ENCODE measurements at regions not wholly inside any gene's neighbourhood (a gene's known extent, or its start where the extent isn't known, plus 50 kb on each side); places are given as distances from the start of the nearest gene placed in this dataset.

GRCh38 chr4:187383181-187383580 is 612.4 kb upstream of the ZFP42 start:
- Histone ChIP-seq H4K20me1 (ENCODE audit: insufficient read depth, poor library complexity, severe bottlenecking) (no peaks in the 10 kb centered on the region), H3K4me3 (no peak overlapping the region), H3K27ac (no peak overlapping the region), H3K79me2 (no peaks in the 10 kb centered on the region), H3K4me1 (ENCODE audit: insufficient read depth) (peaks cover 8% of the 10 kb centered on the region), H3K9me2 (replicated peaks; ENCODE audit: insufficient read depth) (no peaks in the 10 kb centered on the region), H3K36me3 (replicated peaks; ENCODE audit: insufficient read depth, low read depth) (no peaks in the 10 kb centered on the region), H3K9me3 (ENCODE audit: low read depth) (no peaks in the 10 kb centered on the region), H3K27me3 (no peaks in the 10 kb centered on the region), H2AFZ (no peak overlapping the region), H3K4me2 (no peak overlapping the region)
- TF ChIP-seq CTCF (IDR thresholded peaks at IDR 0.05; ENCODE audit: poor library complexity) (no peak), EZH2phosphoT487 (IDR thresholded peaks at IDR 0.05; ENCODE audit: low read depth, severe bottlenecking, unreplicated experiment) (no peak), EZH2 (IDR thresholded peaks at IDR 0.05; ENCODE audit: borderline replicate concordance) (no peak)
- no peak for DNase-seq (ENCODE audit: low spot score)

GRCh38 chr4:187387739-187388138 is 607.8 kb upstream of the ZFP42 start:
- no peaks in the 10 kb centered on the region for H3K36me3 ChIP-seq (replicated peaks; ENCODE audit: insufficient read depth, low read depth)
- H3K4me2 ChIP-seq: peak overlapping the region; percentile 35
- H3K9me2 ChIP-seq (replicated peaks; ENCODE audit: insufficient read depth): no peaks in the 10 kb centered on the region
- peaks cover 9% of the 10 kb centered on the region for H3K4me1 ChIP-seq (ENCODE audit: insufficient read depth)
- H3K27ac ChIP-seq: peak overlapping the region; percentile 24
- no peaks in the 10 kb centered on the region for H3K79me2 ChIP-seq
- no peak overlapping the region for H2AFZ ChIP-seq
- 41% methylated on average over 5 of the region's 5 CpGs for WGBS (ENCODE audit: low lambda C conversion rate, missing lambda C conversion rate)
- H4K20me1 ChIP-seq (ENCODE audit: insufficient read depth, poor library complexity, severe bottlenecking): no peaks in the 10 kb centered on the region
- H3K27me3 ChIP-seq: no peaks in the 10 kb centered on the region
- DNase-seq (ENCODE audit: low spot score): peak; percentile 46
- H3K4me3 ChIP-seq: no peak overlapping the region
- no peaks in the 10 kb centered on the region for H3K9me3 ChIP-seq (ENCODE audit: low read depth)
- TF ChIP-seq EZH2phosphoT487 (IDR thresholded peaks at IDR 0.05; ENCODE audit: low read depth, severe bottlenecking, unreplicated experiment): no peak
- TF ChIP-seq CTCF (IDR thresholded peaks at IDR 0.05; ENCODE audit: poor library complexity): no peak
- no peak for TF ChIP-seq EZH2 (IDR thresholded peaks at IDR 0.05; ENCODE audit: borderline replicate concordance)

GRCh38 chr4:187389420-187389819 is 606.2 kb upstream of the ZFP42 start:
- no peaks in the 10 kb centered on the region for H3K79me2 ChIP-seq
- 90% methylated on average over 4 of the region's 4 CpGs for WGBS (ENCODE audit: low lambda C conversion rate, missing lambda C conversion rate)
- TF ChIP-seq EZH2phosphoT487 (IDR thresholded peaks at IDR 0.05; ENCODE audit: low read depth, severe bottlenecking, unreplicated experiment): no peak
- no peak for TF ChIP-seq EZH2 (IDR thresholded peaks at IDR 0.05; ENCODE audit: borderline replicate concordance)
- TF ChIP-seq CTCF (IDR thresholded peaks at IDR 0.05; ENCODE audit: poor library complexity): no peak
- no peak overlapping the region for H2AFZ ChIP-seq
- no peaks in the 10 kb centered on the region for H3K9me2 ChIP-seq (replicated peaks; ENCODE audit: insufficient read depth)
- no peaks in the 10 kb centered on the region for H3K36me3 ChIP-seq (replicated peaks; ENCODE audit: insufficient read depth, low read depth)
- H3K4me3 ChIP-seq: no peak overlapping the region
- DNase-seq (ENCODE audit: low spot score): no peak
- peaks cover 9% of the 10 kb centered on the region for H3K4me1 ChIP-seq (ENCODE audit: insufficient read depth)
- no peaks in the 10 kb centered on the region for H4K20me1 ChIP-seq (ENCODE audit: insufficient read depth, poor library complexity, severe bottlenecking)
- H3K27me3 ChIP-seq: no peaks in the 10 kb centered on the region
- no peak overlapping the region for H3K4me2 ChIP-seq
- H3K9me3 ChIP-seq (ENCODE audit: low read depth): no peaks in the 10 kb centered on the region
- no peak overlapping the region for H3K27ac ChIP-seq

- Histone ChIP-seq H4K20me1 (ENCODE audit: insufficient read depth, poor library complexity, severe bottlenecking) (no peaks in the 10 kb centered on the region), H3K4me2 (no peak overlapping the region), H3K4me1 (ENCODE audit: insufficient read depth) (peaks cover 9% of the 10 kb centered on the region), H2AFZ (no peak overlapping the region), H3K4me3 (no peak overlapping the region), H3K9me3 (ENCODE audit: low read depth) (no peaks in the 10 kb centered on the region), H3K79me2 (no peaks in the 10 kb centered on the region), H3K27me3 (no peaks in the 10 kb centered on the region), H3K27ac (no peak overlapping the region), H3K36me3 (replicated peaks; ENCODE audit: insufficient read depth, low read depth) (no peaks in the 10 kb centered on the region), H3K9me2 (replicated peaks; ENCODE audit: insufficient read depth) (no peaks in the 10 kb centered on the region)
- 94% methylated on average over 1 of the region's 1 CpG for WGBS (ENCODE audit: low lambda C conversion rate, missing lambda C conversion rate)
- TF ChIP-seq EZH2phosphoT487 (IDR thresholded peaks at IDR 0.05; ENCODE audit: low read depth, severe bottlenecking, unreplicated experiment): no peak
- no peak for TF ChIP-seq CTCF (IDR thresholded peaks at IDR 0.05; ENCODE audit: poor library complexity)
- no peak for TF ChIP-seq EZH2 (IDR thresholded peaks at IDR 0.05; ENCODE audit: borderline replicate concordance)
- DNase-seq (ENCODE audit: low spot score): no peak
These were observed 604.9 kb upstream of the ZFP42 start for GRCh38 chr4:187390646-187391045.

Data from hepatocyte (in vitro differentiated cells).